K562 (cell line): ENCODE measurements at regions not wholly inside any gene's neighbourhood (a gene's known extent, or its start where the extent isn't known, plus 50 kb on each side); places are given as distances from the start of the nearest gene placed in this dataset.

Experiments
- ATAC-seq: fragments of 200-7000 bp; cut with Tn5 transposase; 3 replicates; pipeline ENCODE4 v1.9.1; 2020; ENCODE audit warnings: moderate library complexity
- BruUV-seq: library from RNA; stranded (reverse); fragments of 400-500 nt; replicated peaks from 2 replicates; lab custom pipeline; 2021; lab: Mats Ljungman, UMichigan
- CTCF ChIA-PET: fragments of 300-600 bp; formaldehyde crosslinking; extraction: SDS; loops from one replicate; lab custom pipeline; 2021; ENCODE audit warnings: low intra/inter-chr PET ratio; lab: Yijun Ruan, JAX
- POLR2A ChIA-PET: fragments of 300-600, 350-650 bp; sonication (Branson Sonifier 250); formaldehyde crosslinking; extraction: SDS; loops from one replicate; lab custom pipeline; 2021; ENCODE audit warnings: antibody characterized with exemption, inconsistent platforms; lab: Yijun Ruan, JAX
- DNase-seq, 4 experiments: peaks; one replicate each; pipeline versions ENCODE4 v3.0.0 to v3.0.0-alpha.2; 2011 to 2018; ENCODE audit warnings: low spot score in 3 of 4, mixed read lengths in 3 of 4; ENCODE audit errors: extremely low read depth in 1 of 4
- FAIRE-seq: peaks from 2 replicates; lab custom pipeline; 2011; peaks lifted over from hg19 to GRCh38; lab: Jason Lieb, UNC
- H2AFZ ChIP-seq: 2 replicates; pipeline ENCODE4 v1.6.0; 2011; ENCODE audit warnings: low read depth, low read length, control low read depth, inconsistent platforms
- H3K27ac ChIP-seq: fragments of 200-600 bp; 3 replicates; pipeline ENCODE4 v1.8.0; 2011; ENCODE audit warnings: low read depth, mild to moderate bottlenecking, control low read depth, inconsistent platforms, low read length, moderate library complexity, mixed read lengths; ENCODE audit errors: extremely low read depth
- H3K27me3 ChIP-seq, 2 experiments: fragments of 300-600 bp in 1 of 2; 2 replicates in 1 of 2; 3 replicates in 1 of 2; pipeline versions ENCODE4 v1.6.0 to v1.8.0; 2011; ENCODE audit warnings: inconsistent platforms in 2 of 2, low read length in 2 of 2, mild to moderate bottlenecking in 1 of 2, mixed read lengths in 1 of 2, moderate library complexity in 1 of 2; ENCODE audit not compliant: control insufficient read depth in 2 of 2, insufficient read depth in 2 of 2
- H3K36me3 ChIP-seq: fragments of 300-600 bp; 3 replicates; pipeline ENCODE4 v1.8.0; 2011; ENCODE audit warnings: mild to moderate bottlenecking, low read length, inconsistent platforms; ENCODE audit not compliant: control insufficient read depth, insufficient read depth
- H3K4me1 ChIP-seq, 2 experiments: fragments of 200-600 bp in 1 of 2; replicated peaks in 1 of 2; 2 replicates in 1 of 2; 3 replicates in 1 of 2; pipeline versions ENCODE4 v1.5.1 to v1.8.0; 2011; ENCODE audit warnings: inconsistent platforms in 2 of 2, low read length in 2 of 2, mild to moderate bottlenecking in 1 of 2, mixed read lengths in 1 of 2, moderate library complexity in 1 of 2; ENCODE audit not compliant: control insufficient read depth in 2 of 2, insufficient read depth in 2 of 2
- H3K4me2 ChIP-seq: 2 replicates; pipeline ENCODE4 v1.6.1; 2011; ENCODE audit warnings: low read length, control low read depth, inconsistent platforms, mixed read lengths; ENCODE audit not compliant: insufficient read depth
- H3K4me3 ChIP-seq: fragments of 200-600 bp; sonication (generic), shearing (Covaris generic); 2 replicates; pipeline ENCODE4 v1.5.1; 2016; ENCODE audit warnings: control low read depth, inconsistent platforms
- H3K79me2 ChIP-seq: fragments of 200-600 bp; 3 replicates; pipeline ENCODE4 v1.8.0; 2011; ENCODE audit warnings: low read length, inconsistent platforms; ENCODE audit not compliant: control insufficient read depth, insufficient read depth
- H3K9ac ChIP-seq, 2 experiments: 2 replicates each; pipeline versions ENCODE4 v1.6.0 to v1.6.1; 2011; ENCODE audit warnings: low read depth in 2 of 2, low read length in 2 of 2, control low read depth in 1 of 2, inconsistent platforms in 1 of 2, mild to moderate bottlenecking in 1 of 2, mixed read lengths in 1 of 2; ENCODE audit not compliant: insufficient read depth in 1 of 2
- H3K9me1 ChIP-seq: one replicate; pipeline ENCODE4 v1.6.0; 2011; ENCODE audit warnings: inconsistent platforms, mild to moderate bottlenecking, low read length, moderate library complexity; ENCODE audit not compliant: control insufficient read depth, insufficient read depth
- H3K9me3 ChIP-seq: replicated peaks from 2 replicates; pipeline ENCODE4 v1.5.1; 2011; ENCODE audit warnings: low read depth, low read length, inconsistent platforms; ENCODE audit not compliant: control insufficient read depth, insufficient read depth
- H4K20me1 ChIP-seq: replicated peaks from 2 replicates; pipeline ENCODE4 v1.6.1; 2011; ENCODE audit warnings: low read length, inconsistent platforms, mixed read lengths; ENCODE audit not compliant: control insufficient read depth, insufficient read depth
- DIDO1 ChIP-seq: fragments of 450-650 bp; IDR thresholded peaks from 2 replicates; pipeline ENCODE4 v1.6.1; 2016; ENCODE audit warnings: low read depth, missing biosample characterization, missing genetic modification characterization
- MEF2D ChIP-seq: conservative IDR thresholded peaks from 2 replicates; pipeline ENCODE4 v1.6.1; 2016; ENCODE audit warnings: low read depth, missing genetic modification characterization, missing compliant biosample characterization
- MYC ChIP-seq, 2 experiments: fragments of 250-450 bp in 1 of 2; sonication (Bioruptor Pico) in 1 of 2; IDR thresholded peaks; 2 replicates each; pipeline versions ENCODE4 v1.5.1 to v1.6.1; 2012 to 2021; ENCODE audit warnings: low read depth in 2 of 2, borderline replicate concordance in 1 of 2, improper control_type of control experiment in 1 of 2, low read length in 1 of 2, mild to moderate bottlenecking in 1 of 2, moderate library complexity in 1 of 2
- NR0B1 ChIP-seq: fragments of 450-650 bp; IDR thresholded peaks from one replicate; pipeline ENCODE4 v1.6.1; 2018; ENCODE audit warnings: mild to moderate bottlenecking, moderate library complexity; ENCODE audit not compliant: partially characterized antibody
- PREB ChIP-seq: sonication (generic); formaldehyde crosslinking; IDR thresholded peaks from 2 replicates; pipeline ENCODE4 v1.8.1; 2023; ENCODE audit warnings: mild to moderate bottlenecking, missing genetic modification reagents
- RBM39 ChIP-seq: fragments of 200-400 bp; formaldehyde crosslinking; optimal IDR thresholded peaks from 2 replicates; pipeline ENCODE3; 2018; ENCODE audit warnings: low read depth, low read length
- RCOR1 ChIP-seq, 2 experiments: IDR thresholded peaks; 2 replicates each; pipeline ENCODE4 v1.6.1; 2012; ENCODE audit warnings: low read depth in 2 of 2, low read length in 2 of 2, borderline replicate concordance in 1 of 2, improper control_type of control experiment in 1 of 2
- RHOXF2B ChIP-seq: fragments of 250-450 bp; sonication (Bioruptor Pico); conservative IDR thresholded peaks from 2 replicates; pipeline ENCODE4 v1.5.1; 2021
- SREBF1 ChIP-seq: fragments of 150-350 bp; IDR thresholded peaks from 2 replicates; pipeline ENCODE4 v1.6.1; 2014; ENCODE audit warnings: antibody characterized with exemption, low read depth, low read length, borderline replicate concordance
- TEAD2 ChIP-seq: fragments of 450-650 bp; IDR thresholded peaks from 2 replicates; pipeline ENCODE4 v1.6.1; 2016; ENCODE audit warnings: missing genetic modification characterization, control low read depth, missing compliant biosample characterization
- ZBTB12 ChIP-seq: fragments of 250-450 bp; sonication (Bioruptor Pico); IDR thresholded peaks from 2 replicates; pipeline ENCODE4 v1.4.0; 2020
- ZBTB43 ChIP-seq: sonication (generic); formaldehyde crosslinking; IDR thresholded peaks from 2 replicates; pipeline ENCODE4 v1.8.0; 2023; ENCODE audit warnings: mild to moderate bottlenecking, missing genetic modification reagents
- ZBTB9 ChIP-seq: fragments of 450-650 bp; formaldehyde crosslinking; IDR thresholded peaks from 2 replicates; pipeline ENCODE4 v1.4.0; 2020; ENCODE audit warnings: mild to moderate bottlenecking, moderate library complexity
- ZFPM2 ChIP-seq: fragments of 250-450 bp; sonication (Bioruptor Pico); IDR thresholded peaks from 2 replicates; pipeline ENCODE4 v1.5.1; 2022; ENCODE audit warnings: mild to moderate bottlenecking
- ZNF23 ChIP-seq: fragments of 250-450 bp; sonication (Bioruptor Pico); IDR thresholded peaks from 2 replicates; pipeline ENCODE4 v1.4.0; 2020; ENCODE audit warnings: mild to moderate bottlenecking
- in situ Hi-C: fragments of 300-500 bp; cut with MboI; formaldehyde crosslinking; loops from 4 replicates; pipeline ENCODE4 v1.15.0; 2018; ENCODE audit warnings: inconsistent platforms, mixed read lengths
- intact Hi-C: fragments of 100-400 bp; cut with micrococcal nuclease; formaldehyde crosslinking; loops from 2 replicates; pipeline ENCODE4 v1.14.2; 2022

- TF ChIP-seq NR0B1 = no peak
Measured at GRCh38 chr5:61635271-61635670, 303.2 kb downstream of the ZSWIM6 start (continued).

GRCh38 chr5:61637566-61637965, 305.5 kb downstream of the ZSWIM6 start:
- H2AFZ ChIP-seq = no peak overlapping the region
- no peaks in the 10 kb centered on the region for H4K20me1 ChIP-seq
- no peak for FAIRE-seq
- no peaks in the 10 kb centered on the region for H3K79me2 ChIP-seq
- no peaks in the 10 kb centered on the region for H3K9me1 ChIP-seq
- peaks cover 0 to 20% of the 10 kb centered on the region in 2 experiments; a peak in 4 of 5 replicates for H3K27me3 ChIP-seq
- H3K36me3 ChIP-seq = no peaks in the 10 kb centered on the region
- H3K9ac ChIP-seq = no peak overlapping the region
- H3K4me1 ChIP-seq = no peaks in the 10 kb centered on the region
- CTCF ChIA-PET = no interaction called here
- TF ChIP-seq MEF2D (tag) = no peak
- no peak for TF ChIP-seq RBM39
- no peak for TF ChIP-seq ZBTB12 (CRISPR knock-in tag)
- no peak for TF ChIP-seq ZBTB43 (CRISPR knock-in tag)
- TF ChIP-seq TEAD2 = no peak
- no peak for TF ChIP-seq RHOXF2B (CRISPR knock-in tag)
- TF ChIP-seq ZBTB9 (CRISPR knock-in tag) = no peak
- TF ChIP-seq ZNF23 = no peak
- TF ChIP-seq SREBF1 = no peak
- TF ChIP-seq ZFPM2 (CRISPR knock-in tag) = no peak
- no peak for TF ChIP-seq DIDO1 (tag)
- no peak for TF ChIP-seq PREB
- no peak for TF ChIP-seq MYC (IDR thresholded peaks at IDR 0.05; ENCODE audit: low read depth, low read length)
- no peak for TF ChIP-seq MYC (CRISPR knock-in tag; IDR thresholded peaks at IDR 0.05; ENCODE audit: borderline replicate concordance, low read depth)
- no peak for TF ChIP-seq RCOR1 (IDR thresholded peaks at IDR 0.05; ENCODE audit: borderline replicate concordance in 1 of 2, low read depth in 2 of 2, low read length in 2 of 2)
- H3K27ac ChIP-seq = no peak overlapping the region
- in situ Hi-C loops (loop anchor here (25.0 kb wide), 1 partner anchor 575 kb away; no protein-coding TSS in a partner anchor), intact Hi-C loops (no loop called here)
- H3K4me3 ChIP-seq = no peak overlapping the region
- no peak for ATAC-seq
- H3K9me3 ChIP-seq = no peaks in the 10 kb centered on the region
- no peak for DNase-seq
- BruUV-seq = no TSS peak
- POLR2A ChIA-PET = no interaction called here
- H3K4me2 ChIP-seq = no peak overlapping the region
